ENCODE measurements at regions not wholly inside any gene's neighbourhood (a gene's known extent, or its start where the extent isn't known, plus 50 kb on each side); places are given as distances from the start of the nearest gene placed in this dataset.

DNA sequence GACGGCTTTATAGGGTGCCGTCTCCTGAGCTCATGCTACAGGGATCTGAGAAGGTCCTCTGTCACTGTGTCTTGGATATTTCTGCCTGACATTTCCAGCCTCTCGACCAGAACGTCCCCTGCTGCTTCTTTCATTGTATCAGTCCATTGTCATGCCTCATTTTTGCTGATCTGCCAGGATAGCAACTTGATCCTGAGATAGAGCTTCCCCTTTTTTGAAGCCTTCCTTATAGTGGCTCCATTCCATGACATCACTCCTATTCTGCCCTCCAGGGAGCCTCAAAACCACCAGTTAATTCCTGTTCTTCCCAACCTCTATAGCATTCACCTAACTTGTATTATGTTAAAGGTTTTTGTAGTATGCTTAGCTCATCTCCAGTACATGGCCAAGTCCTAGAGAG is 431.8 kb upstream of the NOX3 start:
- TF ChIP-seq CTCF (IDR thresholded peaks at IDR 0.05) (no peak), POLR2A (IDR thresholded peaks at IDR 0.05) (no peak), POLR2AphosphoS5 (IDR thresholded peaks at IDR 0.05) (no peak)

Data from sigmoid colon (tissue), 4 donors.